ENCODE measurements at regions not wholly inside any gene's neighbourhood (a gene's known extent, or its start where the extent isn't known, plus 50 kb on each side); places are given as distances from the start of the nearest gene placed in this dataset.

DNA sequence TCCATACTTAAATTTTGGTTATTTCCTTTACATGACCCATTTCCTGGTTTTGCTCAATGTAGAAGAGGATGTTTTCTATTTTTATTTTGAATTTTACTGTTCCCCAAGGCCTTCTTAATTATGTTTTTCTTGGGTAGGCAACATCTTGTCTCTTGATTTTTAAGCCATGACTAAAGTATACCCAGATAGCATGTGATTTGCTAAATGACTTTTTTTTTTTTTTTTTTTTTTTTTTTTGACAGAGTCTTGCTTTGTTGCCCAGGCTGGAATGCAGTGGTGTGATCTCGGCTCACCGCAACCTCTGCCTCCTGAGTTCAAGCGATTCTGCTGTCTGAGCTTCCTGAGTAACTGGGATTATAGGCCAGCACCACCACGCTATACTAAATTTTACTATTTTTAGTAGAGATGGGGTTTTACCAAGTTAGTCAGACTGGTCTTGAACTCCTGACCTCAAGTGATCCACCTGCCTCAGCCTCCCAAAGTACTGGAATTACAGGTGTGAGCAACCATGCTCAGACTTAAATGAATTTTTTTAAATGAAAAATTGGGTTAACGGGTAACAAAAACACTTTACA lies 198.6 kb upstream of the DAB2 start:
- Histone ChIP-seq H3K27me3 (ENCODE audit: control insufficient read depth, insufficient read depth, low read length) (no peaks in the 10 kb centered on the region), H3K79me2 (ENCODE audit: control insufficient read depth, insufficient read depth, low read length) (no peaks in the 10 kb centered on the region), H3K9me3 (ENCODE audit: control insufficient read depth, insufficient read depth, low read depth, low read length) (no peaks in the 10 kb centered on the region), H4K20me1 (ENCODE audit: control insufficient read depth, extremely low read depth, insufficient read depth, low read length) (no peaks in the 10 kb centered on the region), H3K9ac (ENCODE audit: insufficient read depth, low read length) (no peak overlapping the region), H2AFZ (ENCODE audit: low read length) (no peak overlapping the region), H3K4me2 (ENCODE audit: extremely low read depth, insufficient read depth, low read length) (no peak overlapping the region), H3K4me3 (replicated peaks in 1 of 4; ENCODE audit: control extremely low read depth in 1 of 4, insufficient read depth in 1 of 4, low read depth in 3 of 4, low read length in 4 of 4) (no peak overlapping the region), H3K27ac (ENCODE audit: insufficient read depth, low read length) (no peak overlapping the region), H3K4me1 (ENCODE audit: control insufficient read depth, extremely low read depth, insufficient read depth, low read length) (no peaks in the 10 kb centered on the region), H3K36me3 (ENCODE audit: control insufficient read depth, insufficient read depth, low read length) (no peaks in the 10 kb centered on the region)
- TF ChIP-seq EZH2 (IDR thresholded peaks at IDR 0.05; ENCODE audit: low read length, missing control alignments): no peak
- TF ChIP-seq, protein P1, sequence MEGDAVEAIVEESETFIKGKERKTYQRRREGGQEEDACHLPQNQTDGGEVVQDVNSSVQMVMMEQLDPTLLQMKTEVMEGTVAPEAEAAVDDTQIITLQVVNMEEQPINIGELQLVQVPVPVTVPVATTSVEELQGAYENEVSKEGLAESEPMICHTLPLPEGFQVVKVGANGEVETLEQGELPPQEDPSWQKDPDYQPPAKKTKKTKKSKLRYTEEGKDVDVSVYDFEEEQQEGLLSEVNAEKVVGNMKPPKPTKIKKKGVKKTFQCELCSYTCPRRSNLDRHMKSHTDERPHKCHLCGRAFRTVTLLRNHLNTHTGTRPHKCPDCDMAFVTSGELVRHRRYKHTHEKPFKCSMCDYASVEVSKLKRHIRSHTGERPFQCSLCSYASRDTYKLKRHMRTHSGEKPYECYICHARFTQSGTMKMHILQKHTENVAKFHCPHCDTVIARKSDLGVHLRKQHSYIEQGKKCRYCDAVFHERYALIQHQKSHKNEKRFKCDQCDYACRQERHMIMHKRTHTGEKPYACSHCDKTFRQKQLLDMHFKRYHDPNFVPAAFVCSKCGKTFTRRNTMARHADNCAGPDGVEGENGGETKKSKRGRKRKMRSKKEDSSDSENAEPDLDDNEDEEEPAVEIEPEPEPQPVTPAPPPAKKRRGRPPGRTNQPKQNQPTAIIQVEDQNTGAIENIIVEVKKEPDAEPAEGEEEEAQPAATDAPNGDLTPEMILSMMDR (conservative IDR thresholded peaks at IDR 0.05 in 1 of 2, IDR thresholded peaks at IDR 0.05 in 1 of 2; ENCODE audit: low read depth in 1 of 2, low read length in 2 of 2): no peak
- no peak for DNase-seq (ENCODE audit: low read depth in 2 of 2)

DNA sequence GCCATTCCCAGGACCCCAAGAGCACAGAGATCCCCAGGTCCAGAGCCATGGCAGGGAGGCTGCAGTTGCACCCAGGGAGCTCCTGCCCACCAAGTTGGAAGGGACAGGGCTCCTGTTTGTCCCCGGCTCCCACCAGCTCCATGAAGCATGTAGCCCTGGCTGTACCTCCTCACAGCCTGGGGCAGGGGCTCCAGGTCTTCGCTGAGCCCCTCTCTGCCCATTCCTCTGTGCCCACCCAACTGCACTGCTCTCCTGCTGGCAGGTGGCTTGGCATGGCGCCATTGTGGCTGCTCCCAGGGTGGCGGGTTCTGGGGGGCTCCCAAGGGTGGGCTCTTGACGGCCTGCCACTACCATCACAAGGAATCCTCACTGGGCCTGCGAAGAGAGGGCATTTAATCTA lies 197.5 kb upstream of the DAB2 start:
- Histone ChIP-seq H3K9me3 (ENCODE audit: control insufficient read depth, insufficient read depth, low read depth, low read length) (no peaks in the 10 kb centered on the region), H3K36me3 (ENCODE audit: control insufficient read depth, insufficient read depth, low read length) (no peaks in the 10 kb centered on the region)

DNA sequence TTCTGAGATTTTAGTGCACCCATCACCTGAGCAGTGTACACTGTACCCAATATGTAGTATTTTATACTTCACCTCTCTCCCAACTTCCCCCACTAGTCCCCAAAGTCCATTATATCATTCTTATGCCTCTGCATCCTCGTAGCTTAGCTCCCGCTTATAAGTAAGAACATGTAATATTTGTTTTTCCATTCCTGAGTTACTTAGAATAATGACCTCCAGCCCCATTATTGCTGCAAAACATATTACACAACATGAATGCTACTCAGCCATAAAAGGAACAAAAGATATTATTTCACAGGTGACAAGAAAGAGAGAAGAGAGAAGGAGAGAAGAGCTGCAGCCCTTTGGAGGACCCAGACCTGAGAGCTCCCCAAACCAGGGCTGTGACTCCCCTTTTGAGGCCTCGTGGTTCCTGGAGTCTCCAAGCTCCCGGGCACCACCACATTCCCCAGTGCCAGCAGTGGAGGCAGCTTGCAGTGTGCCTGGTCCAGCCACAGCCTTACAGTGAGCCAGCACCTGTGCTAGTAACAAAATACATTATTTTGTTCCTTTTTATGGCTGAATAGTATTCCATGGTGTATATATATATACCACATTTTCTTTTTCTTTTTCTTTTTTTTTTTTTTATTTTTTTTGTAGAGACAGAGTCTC lies 194.5 kb upstream of the DAB2 start:
- Histone ChIP-seq H3K79me2 (ENCODE audit: control insufficient read depth, insufficient read depth, low read length) (no peaks in the 10 kb centered on the region), H3K4me1 (ENCODE audit: control insufficient read depth, extremely low read depth, insufficient read depth, low read length) (no peaks in the 10 kb centered on the region), H2AFZ (ENCODE audit: low read length) (no peak overlapping the region), H3K36me3 (ENCODE audit: control insufficient read depth, insufficient read depth, low read length) (no peaks in the 10 kb centered on the region), H3K4me2 (ENCODE audit: extremely low read depth, insufficient read depth, low read length) (no peak overlapping the region), H4K20me1 (ENCODE audit: control insufficient read depth, extremely low read depth, insufficient read depth, low read length) (no peaks in the 10 kb centered on the region), H3K27ac (ENCODE audit: insufficient read depth, low read length) (no peak overlapping the region), H3K4me3 (replicated peaks in 1 of 4; ENCODE audit: control extremely low read depth in 1 of 4, insufficient read depth in 1 of 4, low read depth in 3 of 4, low read length in 4 of 4) (no peak overlapping the region), H3K9me3 (ENCODE audit: control insufficient read depth, insufficient read depth, low read depth, low read length) (no peaks in the 10 kb centered on the region), H3K27me3 (ENCODE audit: control insufficient read depth, insufficient read depth, low read length) (no peaks in the 10 kb centered on the region), H3K9ac (ENCODE audit: insufficient read depth, low read length) (no peak overlapping the region)
- TF ChIP-seq EZH2 (IDR thresholded peaks at IDR 0.05; ENCODE audit: low read length, missing control alignments): no peak
- TF ChIP-seq, protein P1 (conservative IDR thresholded peaks at IDR 0.05 in 1 of 2, IDR thresholded peaks at IDR 0.05 in 1 of 2; ENCODE audit: low read depth in 1 of 2, low read length in 2 of 2): no peak
- DNase-seq (ENCODE audit: low read depth in 2 of 2): no peak

More for the DNA sequence above, 197.5 kb upstream of the DAB2 start:
- Histone ChIP-seq H3K79me2 (ENCODE audit: control insufficient read depth, insufficient read depth, low read length) (no peaks in the 10 kb centered on the region), H3K9ac (ENCODE audit: insufficient read depth, low read length) (no peak overlapping the region), H2AFZ (ENCODE audit: low read length) (no peak overlapping the region), H3K27ac (ENCODE audit: insufficient read depth, low read length) (no peak overlapping the region), H3K27me3 (ENCODE audit: control insufficient read depth, insufficient read depth, low read length) (no peaks in the 10 kb centered on the region), H4K20me1 (ENCODE audit: control insufficient read depth, extremely low read depth, insufficient read depth, low read length) (no peaks in the 10 kb centered on the region), H3K4me3 (replicated peaks in 1 of 4; ENCODE audit: control extremely low read depth in 1 of 4, insufficient read depth in 1 of 4, low read depth in 3 of 4, low read length in 4 of 4) (no peak overlapping the region), H3K4me1 (ENCODE audit: control insufficient read depth, extremely low read depth, insufficient read depth, low read length) (no peaks in the 10 kb centered on the region), H3K4me2 (ENCODE audit: extremely low read depth, insufficient read depth, low read length) (no peak overlapping the region)
- TF ChIP-seq, protein P1 (conservative IDR thresholded peaks at IDR 0.05 in 1 of 2, IDR thresholded peaks at IDR 0.05 in 1 of 2; ENCODE audit: low read depth in 1 of 2, low read length in 2 of 2): no peak
- no peak for DNase-seq (ENCODE audit: low read depth in 2 of 2)

All from fibroblast of lung (primary cell).